Trophoblast cell (in vitro differentiated cells and primary cell): ENCODE measurements at regions not wholly inside any gene's neighbourhood (a gene's known extent, or its start where the extent isn't known, plus 50 kb on each side); places are given as distances from the start of the nearest gene placed in this dataset.
A peak's percentile ranks its signal among the peaks of the same experiment; 100 is the strongest.

Source experiments
- DNase-seq, 2 donors: peaks; one replicate each; pipeline ENCODE4 v3.0.0-alpha.2; 2016
- H2AFZ ChIP-seq: 2 replicates; pipeline ENCODE4 v1.6.1; 2013; ENCODE audit warnings: low read length, moderate library complexity, mild to moderate bottlenecking; ENCODE audit not compliant: insufficient read depth, poor library complexity
- H2AK5ac ChIP-seq: 2 replicates; pipeline ENCODE4 v1.6.1; 2013; ENCODE audit warnings: mild to moderate bottlenecking, low read length
- H2BK120ac ChIP-seq: 2 replicates; pipeline ENCODE4 v1.6.1; 2013; ENCODE audit warnings: low read length, mild to moderate bottlenecking, moderate library complexity; ENCODE audit not compliant: insufficient read depth, poor library complexity
- H2BK12ac ChIP-seq: 2 replicates; pipeline ENCODE4 v1.6.1; 2013; ENCODE audit warnings: mild to moderate bottlenecking, low read length, moderate library complexity
- H2BK5ac ChIP-seq: 2 replicates; pipeline ENCODE4 v1.6.1; 2013; ENCODE audit warnings: low read length, low read depth, moderate library complexity, mild to moderate bottlenecking; ENCODE audit not compliant: poor library complexity
- H3K14ac ChIP-seq: 2 replicates; pipeline ENCODE4 v1.6.1; 2013; ENCODE audit warnings: mild to moderate bottlenecking, low read length
- H3K18ac ChIP-seq: 2 replicates; pipeline ENCODE4 v1.6.1; 2013; ENCODE audit warnings: mild to moderate bottlenecking, low read length
- H3K23ac ChIP-seq: 2 replicates; pipeline ENCODE4 v1.6.1; 2013; ENCODE audit warnings: low read length
- H3K27ac ChIP-seq: 2 replicates; pipeline ENCODE4 v1.5.1; 2013; ENCODE audit warnings: low read depth, mild to moderate bottlenecking, inconsistent platforms, low read length, moderate library complexity
- H3K27me3 ChIP-seq: 2 replicates; pipeline ENCODE4 v1.6.1; 2013; ENCODE audit warnings: inconsistent platforms, mild to moderate bottlenecking, low read length, moderate library complexity; ENCODE audit not compliant: insufficient read depth
- H3K36me3 ChIP-seq, 2 experiments: 1 replicate in 1 of 2; 2 replicates in 1 of 2; pipeline ENCODE4 v1.6.1; 2013; ENCODE audit warnings: low read length in 2 of 2, mild to moderate bottlenecking in 2 of 2, moderate library complexity in 1 of 2; ENCODE audit not compliant: insufficient read depth in 2 of 2, control insufficient read depth in 1 of 2
- H3K4ac ChIP-seq: 2 replicates; pipeline ENCODE4 v1.6.1; 2013; ENCODE audit warnings: low read depth, mild to moderate bottlenecking, low read length, moderate library complexity
- H3K4me1 ChIP-seq, 2 experiments: 1 replicate in 1 of 2; 2 replicates in 1 of 2; pipeline ENCODE4 v1.6.1; 2013; ENCODE audit warnings: low read length in 2 of 2, mild to moderate bottlenecking in 2 of 2, moderate library complexity in 1 of 2; ENCODE audit not compliant: insufficient read depth in 2 of 2, control insufficient read depth in 1 of 2
- H3K4me2 ChIP-seq: 2 replicates; pipeline ENCODE4 v1.6.1; 2013; ENCODE audit warnings: inconsistent platforms, mild to moderate bottlenecking, low read length, moderate library complexity
- H3K4me3 ChIP-seq: 2 replicates; pipeline ENCODE4 v1.5.1; 2013; ENCODE audit warnings: mild to moderate bottlenecking, low read depth, low read length, inconsistent platforms
- H3K79me1 ChIP-seq: one replicate; pipeline ENCODE4 v1.6.1; 2013; ENCODE audit warnings: low read length
- H3K79me2 ChIP-seq: 2 replicates; pipeline ENCODE4 v1.6.1; 2013; ENCODE audit warnings: low read length, mild to moderate bottlenecking; ENCODE audit not compliant: control insufficient read depth, insufficient read depth, poor library complexity
- H3K9ac ChIP-seq: 2 replicates; pipeline ENCODE4 v1.6.1; 2013; ENCODE audit warnings: mild to moderate bottlenecking, low read length
- H3K9me3 ChIP-seq: 2 replicates; pipeline ENCODE4 v1.6.1; 2013; ENCODE audit warnings: low read depth, mild to moderate bottlenecking, control low read depth, inconsistent platforms, low read length; ENCODE audit not compliant: insufficient read depth
- H4K12ac ChIP-seq: 2 replicates; pipeline ENCODE4 v1.6.1; 2013; ENCODE audit warnings: low read depth, mild to moderate bottlenecking, low read length, moderate library complexity
- H4K8ac ChIP-seq: 2 replicates; pipeline ENCODE4 v1.6.1; 2013; ENCODE audit warnings: low read depth, mild to moderate bottlenecking, low read length, moderate library complexity
- H4K91ac ChIP-seq: one replicate; pipeline ENCODE4 v1.6.1; 2013; ENCODE audit warnings: low read depth, mild to moderate bottlenecking, low read length, moderate library complexity
- WGBS: extraction: QIAGEN DNeasy Blood & Tissue Kit; methylation state at CpG from one replicate; pipeline ENCODE4 v1.1.7; 2013; ENCODE audit warnings: missing lambda C conversion rate; ENCODE audit not compliant: insufficient read length, insufficient coverage; ENCODE audit errors: extremely low coverage; 5-methylcytosine and 5-hydroxymethylcytosine counted together

GRCh38 chr10:89889606-89890005 lies 188.2 kb downstream of the KIF20B start:
- Histone ChIP-seq H4K8ac (no peak overlapping the region), H2BK12ac (no peak overlapping the region)
- no CpG with 5 or more reads among the region's 2 CpGs for WGBS

GRCh38 chr10:89891006-89891535 lies 189.7 kb downstream of the KIF20B start:
- no CpG with 5 or more reads among the region's 2 CpGs for WGBS
- H3K18ac ChIP-seq = no peak overlapping the region

More at GRCh38 chr10:89889606-89890005, 188.2 kb downstream of the KIF20B start:
- H3K27ac ChIP-seq = no peak overlapping the region
- H3K4ac ChIP-seq = no peak overlapping the region
- H3K36me3 ChIP-seq = no peaks in the 10 kb centered on the region
- no peak for DNase-seq
- H3K18ac ChIP-seq = no peak overlapping the region
- no peaks in the 10 kb centered on the region for H3K27me3 ChIP-seq
- H3K9me3 ChIP-seq = no peaks in the 10 kb centered on the region
- no peaks in the 10 kb centered on the region for H3K79me1 ChIP-seq
- H3K9ac ChIP-seq = no peak overlapping the region
- H3K4me2 ChIP-seq = no peak overlapping the region
- no peak overlapping the region for H4K12ac ChIP-seq
- no peak overlapping the region for H2AK5ac ChIP-seq
- H2BK5ac ChIP-seq = no peak overlapping the region
- H2BK120ac ChIP-seq = no peak overlapping the region
- H3K14ac ChIP-seq = no peak overlapping the region
- H3K23ac ChIP-seq = no peak overlapping the region
- H3K4me3 ChIP-seq = no peak overlapping the region
- no peaks in the 10 kb centered on the region for H3K79me2 ChIP-seq
- H3K4me1 ChIP-seq = no peaks in the 10 kb centered on the region
- H4K91ac ChIP-seq = no peak overlapping the region
- no peak overlapping the region for H2AFZ ChIP-seq

GRCh38 chr10:89894051-89894450 lies 192.7 kb downstream of the KIF20B start:
- H3K79me2 ChIP-seq = no peaks in the 10 kb centered on the region
- no peak overlapping the region for H3K27ac ChIP-seq
- H3K4me1 ChIP-seq = no peaks in the 10 kb centered on the region
- H3K18ac ChIP-seq = no peak overlapping the region
- H3K9me3 ChIP-seq = no peaks in the 10 kb centered on the region
- H3K79me1 ChIP-seq = no peaks in the 10 kb centered on the region
- no peak overlapping the region for H4K8ac ChIP-seq
- H3K36me3 ChIP-seq = no peaks in the 10 kb centered on the region
- H3K27me3 ChIP-seq = no peaks in the 10 kb centered on the region
- no peak overlapping the region for H4K91ac ChIP-seq
- H3K23ac ChIP-seq = no peak overlapping the region
- no peak overlapping the region for H2BK120ac ChIP-seq
- no peak overlapping the region for H3K9ac ChIP-seq
- no peak overlapping the region for H2AFZ ChIP-seq
- H3K14ac ChIP-seq = no peak overlapping the region
- no peak overlapping the region for H2AK5ac ChIP-seq
- no peak overlapping the region for H2BK5ac ChIP-seq
- WGBS = no CpG with 5 or more reads among the region's 1 CpG
- no peak overlapping the region for H3K4me2 ChIP-seq
- H2BK12ac ChIP-seq = no peak overlapping the region
- H4K12ac ChIP-seq = no peak overlapping the region
- no peak overlapping the region for H3K4me3 ChIP-seq
- no peak overlapping the region for H3K4ac ChIP-seq
- DNase-seq = no peak

More at GRCh38 chr10:89891006-89891535, 189.7 kb downstream of the KIF20B start:
- Histone ChIP-seq H2BK5ac (no peak overlapping the region), H3K23ac (no peak overlapping the region), H3K4me2 (no peak overlapping the region), H3K27me3 (no peaks in the 10 kb centered on the region), H3K14ac (no peak overlapping the region), H3K9ac (no peak overlapping the region), H2BK120ac (no peak overlapping the region), H3K4me1 (no peaks in the 10 kb centered on the region), H2BK12ac (no peak overlapping the region), H3K79me2 (no peaks in the 10 kb centered on the region), H3K4ac (no peak overlapping the region), H2AFZ (no peak overlapping the region), H4K8ac (no peak overlapping the region), H3K36me3 (no peaks in the 10 kb centered on the region), H3K27ac (no peak overlapping the region), H3K4me3 (no peak overlapping the region), H4K91ac (no peak overlapping the region), H3K9me3 (no peaks in the 10 kb centered on the region), H3K79me1 (no peaks in the 10 kb centered on the region), H4K12ac (no peak overlapping the region), H2AK5ac (no peak overlapping the region)
- peak in 1 of 2 donors; percentile 4 for DNase-seq

GRCh38 chr10:89900554-89900953 lies 199.2 kb downstream of the KIF20B start:
- Histone ChIP-seq H3K4me2 (no peak overlapping the region), H3K9ac (no peak overlapping the region), H3K36me3 (no peaks in the 10 kb centered on the region)

More at GRCh38 chr10:89900554-89900953, 199.2 kb downstream of the KIF20B start:
- no peak overlapping the region for H3K4me3 ChIP-seq
- H3K27ac ChIP-seq = no peak overlapping the region
- H2BK5ac ChIP-seq = no peak overlapping the region
- no peak overlapping the region for H2AFZ ChIP-seq
- no peak for DNase-seq
- H3K23ac ChIP-seq = no peak overlapping the region
- no peak overlapping the region for H2AK5ac ChIP-seq
- H3K4ac ChIP-seq = no peak overlapping the region
- H3K27me3 ChIP-seq = no peaks in the 10 kb centered on the region
- H4K12ac ChIP-seq = no peak overlapping the region
- no peak overlapping the region for H4K8ac ChIP-seq
- no CpG with 5 or more reads among the region's 1 CpG for WGBS
- no peaks in the 10 kb centered on the region for H3K9me3 ChIP-seq
- H3K79me1 ChIP-seq = no peaks in the 10 kb centered on the region
- no peaks in the 10 kb centered on the region for H3K4me1 ChIP-seq
- H2BK120ac ChIP-seq = no peak overlapping the region
- no peaks in the 10 kb centered on the region for H3K79me2 ChIP-seq
- no peak overlapping the region for H4K91ac ChIP-seq
- no peak overlapping the region for H3K14ac ChIP-seq
- no peak overlapping the region for H2BK12ac ChIP-seq
- H3K18ac ChIP-seq = no peak overlapping the region
